ENCODE measurements at regions not wholly inside any gene's neighbourhood (a gene's known extent, or its start where the extent isn't known, plus 50 kb on each side); places are given as distances from the start of the nearest gene placed in this dataset.
A peak's percentile ranks its signal among the peaks of the same experiment; 100 is the strongest.

GRCh38 chr2:172179045-172179701 is 76.5 kb upstream of the DLX2 start:
- Histone ChIP-seq H3K4me3 (replicated peaks in 1 of 4; ENCODE audit: control extremely low read depth in 1 of 4, insufficient read depth in 1 of 4, low read depth in 3 of 4, low read length in 4 of 4) (no peak overlapping the region), H3K9me3 (ENCODE audit: control insufficient read depth, insufficient read depth, low read depth, low read length) (no peaks in the 10 kb centered on the region), H3K27ac (ENCODE audit: insufficient read depth, low read length) (no peak overlapping the region), H3K79me2 (ENCODE audit: control insufficient read depth, insufficient read depth, low read length) (no peaks in the 10 kb centered on the region), H3K36me3 (ENCODE audit: control insufficient read depth, insufficient read depth, low read length) (no peaks in the 10 kb centered on the region), H4K20me1 (ENCODE audit: control insufficient read depth, extremely low read depth, insufficient read depth, low read length) (no peaks in the 10 kb centered on the region), H2AFZ (ENCODE audit: low read length) (no peak overlapping the region), H3K9ac (ENCODE audit: insufficient read depth, low read length) (no peak overlapping the region), H3K4me2 (ENCODE audit: extremely low read depth, insufficient read depth, low read length) (no peak overlapping the region), H3K4me1 (ENCODE audit: control insufficient read depth, extremely low read depth, insufficient read depth, low read length) (no peaks in the 10 kb centered on the region), H3K27me3 (ENCODE audit: control insufficient read depth, insufficient read depth, low read length) (no peaks in the 10 kb centered on the region)
- peak in 1 of 2 donors; percentile 81 for DNase-seq (ENCODE audit: low read depth in 2 of 2)
- TF ChIP-seq EZH2 (IDR thresholded peaks at IDR 0.05; ENCODE audit: low read length, missing control alignments): no peak
- TF ChIP-seq, protein P1, sequence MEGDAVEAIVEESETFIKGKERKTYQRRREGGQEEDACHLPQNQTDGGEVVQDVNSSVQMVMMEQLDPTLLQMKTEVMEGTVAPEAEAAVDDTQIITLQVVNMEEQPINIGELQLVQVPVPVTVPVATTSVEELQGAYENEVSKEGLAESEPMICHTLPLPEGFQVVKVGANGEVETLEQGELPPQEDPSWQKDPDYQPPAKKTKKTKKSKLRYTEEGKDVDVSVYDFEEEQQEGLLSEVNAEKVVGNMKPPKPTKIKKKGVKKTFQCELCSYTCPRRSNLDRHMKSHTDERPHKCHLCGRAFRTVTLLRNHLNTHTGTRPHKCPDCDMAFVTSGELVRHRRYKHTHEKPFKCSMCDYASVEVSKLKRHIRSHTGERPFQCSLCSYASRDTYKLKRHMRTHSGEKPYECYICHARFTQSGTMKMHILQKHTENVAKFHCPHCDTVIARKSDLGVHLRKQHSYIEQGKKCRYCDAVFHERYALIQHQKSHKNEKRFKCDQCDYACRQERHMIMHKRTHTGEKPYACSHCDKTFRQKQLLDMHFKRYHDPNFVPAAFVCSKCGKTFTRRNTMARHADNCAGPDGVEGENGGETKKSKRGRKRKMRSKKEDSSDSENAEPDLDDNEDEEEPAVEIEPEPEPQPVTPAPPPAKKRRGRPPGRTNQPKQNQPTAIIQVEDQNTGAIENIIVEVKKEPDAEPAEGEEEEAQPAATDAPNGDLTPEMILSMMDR (conservative IDR thresholded peaks at IDR 0.05 in 1 of 2, IDR thresholded peaks at IDR 0.05 in 1 of 2; ENCODE audit: low read depth in 1 of 2, low read length in 2 of 2): no peak

DNA sequence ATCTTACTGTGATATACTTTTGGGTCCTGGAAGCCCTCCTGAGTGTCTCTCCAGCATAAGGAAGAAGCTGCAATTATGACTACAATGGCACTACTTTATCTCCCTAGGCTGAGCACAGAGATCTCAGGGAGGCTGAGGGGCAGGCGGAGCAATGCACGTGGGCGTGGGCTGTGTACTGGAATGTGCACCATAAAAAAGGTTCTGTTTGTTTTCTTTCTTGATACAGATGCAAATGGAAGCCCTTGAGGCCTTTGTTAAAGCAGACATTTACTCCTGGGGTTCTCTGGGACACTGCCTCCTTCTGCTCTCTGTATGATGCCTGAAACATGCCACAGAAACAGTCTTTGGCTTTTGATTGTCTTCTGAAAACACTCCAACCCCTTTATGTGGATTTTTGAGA is 79.1 kb upstream of the DLX2 start:
- DNase-seq (ENCODE audit: low read depth in 2 of 2): peak in 1 of 2 donors; percentile 35
- no peaks in the 10 kb centered on the region for H3K27me3 ChIP-seq (ENCODE audit: control insufficient read depth, insufficient read depth, low read length)
- no peak overlapping the region for H3K9ac ChIP-seq (ENCODE audit: insufficient read depth, low read length)
- H3K36me3 ChIP-seq (ENCODE audit: control insufficient read depth, insufficient read depth, low read length): no peaks in the 10 kb centered on the region
- no peaks in the 10 kb centered on the region for H3K9me3 ChIP-seq (ENCODE audit: control insufficient read depth, insufficient read depth, low read depth, low read length)
- no peak overlapping the region for H3K4me2 ChIP-seq (ENCODE audit: extremely low read depth, insufficient read depth, low read length)
- no peak overlapping the region for H3K4me3 ChIP-seq (replicated peaks in 1 of 4; ENCODE audit: control extremely low read depth in 1 of 4, insufficient read depth in 1 of 4, low read depth in 3 of 4, low read length in 4 of 4)
- no peaks in the 10 kb centered on the region for H3K4me1 ChIP-seq (ENCODE audit: control insufficient read depth, extremely low read depth, insufficient read depth, low read length)
- no peak overlapping the region for H3K27ac ChIP-seq (ENCODE audit: insufficient read depth, low read length)
- H2AFZ ChIP-seq (ENCODE audit: low read length): no peak overlapping the region
- TF ChIP-seq EZH2 (IDR thresholded peaks at IDR 0.05; ENCODE audit: low read length, missing control alignments): no peak
- TF ChIP-seq, protein P1 (conservative IDR thresholded peaks at IDR 0.05 in 1 of 2, IDR thresholded peaks at IDR 0.05 in 1 of 2; ENCODE audit: low read depth in 1 of 2, low read length in 2 of 2): no peak
- no peaks in the 10 kb centered on the region for H4K20me1 ChIP-seq (ENCODE audit: control insufficient read depth, extremely low read depth, insufficient read depth, low read length)
- H3K79me2 ChIP-seq (ENCODE audit: control insufficient read depth, insufficient read depth, low read length): no peaks in the 10 kb centered on the region

DNA sequence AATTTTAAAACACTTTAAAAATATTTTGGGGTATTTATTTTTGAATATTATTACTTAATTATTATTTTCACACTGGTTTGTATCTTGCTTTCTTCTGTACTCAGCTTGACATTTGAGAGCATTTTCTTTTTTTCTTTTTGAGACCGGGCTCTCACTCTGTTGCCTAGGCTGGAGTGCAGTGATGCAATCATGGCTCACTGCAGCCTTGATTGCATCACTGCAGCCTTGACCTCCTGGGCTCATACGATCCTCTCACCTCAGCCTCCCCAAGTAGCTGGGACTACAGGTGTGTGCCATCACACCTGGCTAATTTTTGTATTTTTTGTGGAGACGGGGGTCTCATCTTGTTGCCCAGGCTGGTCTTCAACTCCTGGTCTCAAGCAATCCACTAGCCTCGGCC is 79.9 kb upstream of the DLX2 start:
- no peaks in the 10 kb centered on the region for H4K20me1 ChIP-seq (ENCODE audit: control insufficient read depth, extremely low read depth, insufficient read depth, low read length)
- no peaks in the 10 kb centered on the region for H3K79me2 ChIP-seq (ENCODE audit: control insufficient read depth, insufficient read depth, low read length)
- DNase-seq (ENCODE audit: low read depth in 2 of 2): no peak
- no peak overlapping the region for H3K27ac ChIP-seq (ENCODE audit: insufficient read depth, low read length)
- TF ChIP-seq, protein P1 (conservative IDR thresholded peaks at IDR 0.05 in 1 of 2, IDR thresholded peaks at IDR 0.05 in 1 of 2; ENCODE audit: low read depth in 1 of 2, low read length in 2 of 2): no peak
- no peak for TF ChIP-seq EZH2 (IDR thresholded peaks at IDR 0.05; ENCODE audit: low read length, missing control alignments)
- no peaks in the 10 kb centered on the region for H3K36me3 ChIP-seq (ENCODE audit: control insufficient read depth, insufficient read depth, low read length)
- H3K4me2 ChIP-seq (ENCODE audit: extremely low read depth, insufficient read depth, low read length): no peak overlapping the region
- H2AFZ ChIP-seq (ENCODE audit: low read length): no peak overlapping the region
- H3K4me1 ChIP-seq (ENCODE audit: control insufficient read depth, extremely low read depth, insufficient read depth, low read length): no peaks in the 10 kb centered on the region
- H3K27me3 ChIP-seq (ENCODE audit: control insufficient read depth, insufficient read depth, low read length): no peaks in the 10 kb centered on the region
- H3K9me3 ChIP-seq (ENCODE audit: control insufficient read depth, insufficient read depth, low read depth, low read length): no peaks in the 10 kb centered on the region
- no peak overlapping the region for H3K9ac ChIP-seq (ENCODE audit: insufficient read depth, low read length)
- H3K4me3 ChIP-seq (replicated peaks in 1 of 4; ENCODE audit: control extremely low read depth in 1 of 4, insufficient read depth in 1 of 4, low read depth in 3 of 4, low read length in 4 of 4): no peak overlapping the region
